Neural progenitor cell (in vitro differentiated cells): ENCODE measurements at regions not wholly inside any gene's neighbourhood (a gene's known extent, or its start where the extent isn't known, plus 50 kb on each side); places are given as distances from the start of the nearest gene placed in this dataset.

Experiments
- EZH2 ChIP-seq: fragments of 200-600 bp; sonication (generic); IDR thresholded peaks from 2 replicates; pipeline ENCODE4 v1.6.1; 2017; ENCODE audit warnings: antibody characterized with exemption, mild to moderate bottlenecking, moderate library complexity
- EZH2phosphoT487 ChIP-seq: fragments of 200-600 bp; sonication (generic); IDR thresholded peaks from 2 replicates; pipeline ENCODE4 v1.6.1; 2017; ENCODE audit warnings: antibody characterized with exemption
- TF ChIP-seq, protein P1 (sequence below): fragments of 200-600 bp; sonication (generic); IDR thresholded peaks from 2 replicates; pipeline ENCODE4 v1.5.1; 2017; ENCODE audit warnings: antibody characterized with exemption, mild to moderate bottlenecking

DNA sequence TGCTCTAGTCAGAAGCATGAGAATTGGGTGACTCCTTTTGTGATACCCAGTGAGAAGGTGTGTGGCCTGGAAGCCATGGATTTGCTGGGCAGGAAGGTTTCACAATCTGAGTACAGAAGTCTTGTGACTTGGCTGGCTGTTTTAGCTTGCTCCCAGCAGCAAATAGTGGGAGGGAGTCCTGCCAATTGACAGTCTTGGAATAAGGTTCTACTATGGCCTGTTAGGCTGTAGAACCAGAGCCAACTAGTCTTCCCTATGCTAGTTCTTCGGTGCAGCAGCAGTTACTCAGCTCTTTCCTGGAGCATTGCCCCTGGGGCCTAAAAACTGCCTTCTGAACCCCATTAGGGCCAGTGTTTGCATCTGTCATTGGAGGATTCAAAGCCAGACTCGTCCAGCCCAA is 1935.4 kb upstream of the PCDH20 start:
- TF ChIP-seq, protein P1, sequence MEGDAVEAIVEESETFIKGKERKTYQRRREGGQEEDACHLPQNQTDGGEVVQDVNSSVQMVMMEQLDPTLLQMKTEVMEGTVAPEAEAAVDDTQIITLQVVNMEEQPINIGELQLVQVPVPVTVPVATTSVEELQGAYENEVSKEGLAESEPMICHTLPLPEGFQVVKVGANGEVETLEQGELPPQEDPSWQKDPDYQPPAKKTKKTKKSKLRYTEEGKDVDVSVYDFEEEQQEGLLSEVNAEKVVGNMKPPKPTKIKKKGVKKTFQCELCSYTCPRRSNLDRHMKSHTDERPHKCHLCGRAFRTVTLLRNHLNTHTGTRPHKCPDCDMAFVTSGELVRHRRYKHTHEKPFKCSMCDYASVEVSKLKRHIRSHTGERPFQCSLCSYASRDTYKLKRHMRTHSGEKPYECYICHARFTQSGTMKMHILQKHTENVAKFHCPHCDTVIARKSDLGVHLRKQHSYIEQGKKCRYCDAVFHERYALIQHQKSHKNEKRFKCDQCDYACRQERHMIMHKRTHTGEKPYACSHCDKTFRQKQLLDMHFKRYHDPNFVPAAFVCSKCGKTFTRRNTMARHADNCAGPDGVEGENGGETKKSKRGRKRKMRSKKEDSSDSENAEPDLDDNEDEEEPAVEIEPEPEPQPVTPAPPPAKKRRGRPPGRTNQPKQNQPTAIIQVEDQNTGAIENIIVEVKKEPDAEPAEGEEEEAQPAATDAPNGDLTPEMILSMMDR, result no peak
- TF ChIP-seq EZH2phosphoT487, result no peak
- TF ChIP-seq EZH2, result no peak
